DND-41 (cell line): ENCODE measurements at regions not wholly inside any gene's neighbourhood (a gene's known extent, or its start where the extent isn't known, plus 50 kb on each side); places are given as distances from the start of the nearest gene placed in this dataset.

Experiments
- EZH2 ChIP-seq: IDR thresholded peaks from 3 replicates; pipeline ENCODE4 v1.6.1; 2012; ENCODE audit warnings: borderline replicate concordance, low read depth, mild to moderate bottlenecking, moderate library complexity, low read length, inconsistent platforms; ENCODE audit not compliant: severe bottlenecking
- TF ChIP-seq, protein P1 (sequence below): IDR thresholded peaks from 2 replicates; pipeline ENCODE4 v1.5.1; 2012; ENCODE audit warnings: borderline replicate concordance, low read length, moderate library complexity, mild to moderate bottlenecking; ENCODE audit not compliant: poor library complexity, severe bottlenecking; ENCODE audit errors: extremely low read depth

DNA sequence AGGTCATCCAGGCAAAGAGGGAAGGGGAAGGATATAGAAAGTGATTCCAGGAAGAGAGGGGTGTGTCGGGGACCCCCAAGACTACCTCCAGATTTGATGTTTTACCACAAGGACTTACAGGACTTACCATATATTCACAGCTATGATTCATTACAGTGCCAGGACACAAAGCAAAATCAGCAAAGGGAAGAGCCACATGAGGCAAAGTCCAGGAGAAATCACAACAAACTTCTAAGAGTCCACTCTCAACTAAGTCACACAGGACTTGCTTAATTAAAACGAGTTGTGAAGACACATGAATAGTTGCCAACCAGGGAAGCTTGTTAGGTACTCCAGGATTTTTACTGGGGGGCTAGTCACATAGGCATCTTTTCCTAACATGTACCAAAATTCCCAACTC lies 217.3 kb downstream of the TTLL7 start:
- no peak for TF ChIP-seq EZH2
- TF ChIP-seq, protein P1, sequence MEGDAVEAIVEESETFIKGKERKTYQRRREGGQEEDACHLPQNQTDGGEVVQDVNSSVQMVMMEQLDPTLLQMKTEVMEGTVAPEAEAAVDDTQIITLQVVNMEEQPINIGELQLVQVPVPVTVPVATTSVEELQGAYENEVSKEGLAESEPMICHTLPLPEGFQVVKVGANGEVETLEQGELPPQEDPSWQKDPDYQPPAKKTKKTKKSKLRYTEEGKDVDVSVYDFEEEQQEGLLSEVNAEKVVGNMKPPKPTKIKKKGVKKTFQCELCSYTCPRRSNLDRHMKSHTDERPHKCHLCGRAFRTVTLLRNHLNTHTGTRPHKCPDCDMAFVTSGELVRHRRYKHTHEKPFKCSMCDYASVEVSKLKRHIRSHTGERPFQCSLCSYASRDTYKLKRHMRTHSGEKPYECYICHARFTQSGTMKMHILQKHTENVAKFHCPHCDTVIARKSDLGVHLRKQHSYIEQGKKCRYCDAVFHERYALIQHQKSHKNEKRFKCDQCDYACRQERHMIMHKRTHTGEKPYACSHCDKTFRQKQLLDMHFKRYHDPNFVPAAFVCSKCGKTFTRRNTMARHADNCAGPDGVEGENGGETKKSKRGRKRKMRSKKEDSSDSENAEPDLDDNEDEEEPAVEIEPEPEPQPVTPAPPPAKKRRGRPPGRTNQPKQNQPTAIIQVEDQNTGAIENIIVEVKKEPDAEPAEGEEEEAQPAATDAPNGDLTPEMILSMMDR = no peak
